ENCODE measurements at regions not wholly inside any gene's neighbourhood (a gene's known extent, or its start where the extent isn't known, plus 50 kb on each side); places are given as distances from the start of the nearest gene placed in this dataset.

- CTCF ChIA-PET (ENCODE audit: low intra/inter-chr PET ratio, low total read pairs), result no interaction called here
- Histone ChIP-seq H3K9me3 (ENCODE audit: low read length) (no peaks in the 10 kb centered on the region), H3K4me2 (ENCODE audit: low read depth, low read length) (no peak overlapping the region), H4K20me1 (ENCODE audit: insufficient read depth, low read length) (no peaks in the 10 kb centered on the region), H3K27me3 (ENCODE audit: control insufficient read depth in 1 of 2, insufficient read depth in 2 of 2, low read length in 2 of 2) (no peaks in the 10 kb centered on the region), H3K27ac (ENCODE audit: extremely low read length, insufficient read depth, low read length) (no peak overlapping the region), H3K4me1 (ENCODE audit: insufficient read depth, low read length) (no peaks in the 10 kb centered on the region), H3K9ac (ENCODE audit: insufficient read depth, low read depth, low read length) (no peak overlapping the region), H3K36me3 (replicated peaks in 1 of 2; ENCODE audit: control insufficient read depth in 1 of 2, insufficient read depth in 2 of 2, low read length in 2 of 2) (no peaks in the 10 kb centered on the region), H3K79me2 (ENCODE audit: insufficient read depth, low read length) (no peaks in the 10 kb centered on the region), H3K4me3 (replicated peaks in 1 of 3; ENCODE audit: insufficient read depth in 1 of 3, low read depth in 2 of 3, low read length in 3 of 3) (no peak overlapping the region), H2AFZ (ENCODE audit: low read length) (no peak overlapping the region)
- DNase-seq (ENCODE audit: low spot score) (no peak), FAIRE-seq (no peak), ATAC-seq (no peak)
- intact Hi-C loops (cut with micrococcal nuclease; ENCODE audit: unreplicated experiment) (no loop called here), in situ Hi-C loops (cut with HindIII; ENCODE audit: extremely low pct_ligation_motif_present, low pct_unique_long_range_greater_than_20kb) (no loop called here)
- WGBS (ENCODE audit: low lambda C conversion rate), result 45% methylated on average over 4 of the region's 4 CpGs
- TF ChIP-seq, protein P1, sequence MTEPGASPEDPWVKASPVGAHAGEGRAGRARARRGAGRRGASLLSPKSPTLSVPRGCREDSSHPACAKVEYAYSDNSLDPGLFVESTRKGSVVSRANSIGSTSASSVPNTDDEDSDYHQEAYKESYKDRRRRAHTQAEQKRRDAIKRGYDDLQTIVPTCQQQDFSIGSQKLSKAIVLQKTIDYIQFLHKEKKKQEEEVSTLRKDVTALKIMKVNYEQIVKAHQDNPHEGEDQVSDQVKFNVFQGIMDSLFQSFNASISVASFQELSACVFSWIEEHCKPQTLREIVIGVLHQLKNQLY (CRISPR knock-in tag; IDR thresholded peaks at IDR 0.05), result no peak
- no peak for TF ChIP-seq CHCHD3 (CRISPR knock-in tag; IDR thresholded peaks at IDR 0.05)
- no TSS peak for BruUV-seq (replicated peaks)
- POLR2A ChIA-PET, result no interaction called here
Observed at GRCh38 chr2:217244815-217245214, 385.0 kb upstream of the TNP1 start.

GRCh38 chr2:217242947-217243346 lies 383.1 kb upstream of the TNP1 start:
- Histone ChIP-seq H3K4me2 (ENCODE audit: low read depth, low read length) (no peak overlapping the region), H3K27me3 (ENCODE audit: control insufficient read depth in 1 of 2, insufficient read depth in 2 of 2, low read length in 2 of 2) (no peaks in the 10 kb centered on the region), H3K4me3 (replicated peaks in 1 of 3; ENCODE audit: insufficient read depth in 1 of 3, low read depth in 2 of 3, low read length in 3 of 3) (no peak overlapping the region), H3K27ac (ENCODE audit: extremely low read length, insufficient read depth, low read length) (no peak overlapping the region), H2AFZ (ENCODE audit: low read length) (no peak overlapping the region), H3K9ac (ENCODE audit: insufficient read depth, low read depth, low read length) (no peak overlapping the region), H3K9me3 (ENCODE audit: low read length) (no peaks in the 10 kb centered on the region), H3K79me2 (ENCODE audit: insufficient read depth, low read length) (no peaks in the 10 kb centered on the region), H4K20me1 (ENCODE audit: insufficient read depth, low read length) (no peaks in the 10 kb centered on the region), H3K4me1 (ENCODE audit: insufficient read depth, low read length) (no peaks in the 10 kb centered on the region), H3K36me3 (replicated peaks in 1 of 2; ENCODE audit: control insufficient read depth in 1 of 2, insufficient read depth in 2 of 2, low read length in 2 of 2) (no peaks in the 10 kb centered on the region)
- FAIRE-seq (no peak), DNase-seq (ENCODE audit: low spot score) (no peak), ATAC-seq (no peak)
- intact Hi-C loops (cut with micrococcal nuclease; ENCODE audit: unreplicated experiment), result no loop called here
- POLR2A ChIA-PET, result no interaction called here
- in situ Hi-C loops (cut with HindIII; ENCODE audit: extremely low pct_ligation_motif_present, low pct_unique_long_range_greater_than_20kb), result no loop called here
- CTCF ChIA-PET (ENCODE audit: low intra/inter-chr PET ratio, low total read pairs), result no interaction called here
- no TSS peak for BruUV-seq (replicated peaks)
- 36% methylated on average over 3 of the region's 3 CpGs for WGBS (ENCODE audit: low lambda C conversion rate)
- TF ChIP-seq ARNTL (CRISPR knock-in tag; IDR thresholded peaks at IDR 0.05) (no peak), ZNF33B (CRISPR knock-in tag; IDR thresholded peaks at IDR 0.05) (no peak), CCAR2 (optimal IDR thresholded peaks at IDR 0.05; ENCODE audit: low read depth, low read length) (no peak), ZNF678 (CRISPR knock-in tag; IDR thresholded peaks at IDR 0.05) (no peak), E2F2 (CRISPR knock-in tag; IDR thresholded peaks at IDR 0.05; ENCODE audit: borderline replicate concordance) (no peak), PRDM4 (CRISPR knock-in tag; IDR thresholded peaks at IDR 0.05; ENCODE audit: borderline replicate concordance) (no peak), NR3C1 (CRISPR knock-in tag; IDR thresholded peaks at IDR 0.05) (no peak), ZNF652 (CRISPR knock-in tag; IDR thresholded peaks at IDR 0.05; ENCODE audit: borderline replicate concordance, low read depth) (no peak), ZFP36 (IDR thresholded peaks at IDR 0.05; ENCODE audit: borderline replicate concordance, low read depth, low read length, partially characterized antibody) (no peak), NCOR1 (IDR thresholded peaks at IDR 0.05; ENCODE audit: borderline replicate concordance, low read length) (no peak)
- TF ChIP-seq, protein P2, sequence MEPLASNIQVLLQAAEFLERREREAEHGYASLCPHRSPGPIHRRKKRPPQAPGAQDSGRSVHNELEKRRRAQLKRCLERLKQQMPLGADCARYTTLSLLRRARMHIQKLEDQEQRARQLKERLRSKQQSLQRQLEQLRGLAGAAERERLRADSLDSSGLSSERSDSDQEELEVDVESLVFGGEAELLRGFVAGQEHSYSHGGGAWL (CRISPR knock-in tag; IDR thresholded peaks at IDR 0.05), result no peak
